Pancreas (tissue), 10 donors: ENCODE measurements at regions not wholly inside any gene's neighbourhood (a gene's known extent, or its start where the extent isn't known, plus 50 kb on each side); places are given as distances from the start of the nearest gene placed in this dataset.
"Not testable (repeated sequence)": the region's sequence is repeated elsewhere in the genome, so short reads cannot be mapped to it uniquely, and the experiment has no call there.

Experiments used
- ATAC-seq, 4 donors: fragments of 200-7000 bp; cut with Tn5 transposase; one replicate each; pipeline versions ENCODE4 v1.8.0 to v1.9.1; 2020; ENCODE audit warnings: mild to moderate bottlenecking in 4 of 4, moderate library complexity in 4 of 4
- DNase-seq, 6 donors: peaks; one replicate each; pipeline ENCODE4 v3.0.0-alpha.2; 2020
- FAIRE-seq: peaks from 2 replicates; lab custom pipeline; 2012; peaks lifted over from hg19 to GRCh38; lab: Jason Lieb, UNC
- H3K27ac ChIP-seq, 4 donors: fragments of 200-600 bp; sonication (generic); 1 replicate in 3 of 4; 2 replicates in 1 of 4; pipeline versions ENCODE4 v1.5.0 to v1.8.0; 2020
- H3K27me3 ChIP-seq, 4 donors: fragments of 200-600 bp; one replicate each; pipeline ENCODE4 v1.8.0; 2021
- H3K36me3 ChIP-seq, 3 donors: fragments of 200-600 bp; sonication (generic) in 1 of 3; one replicate each; pipeline versions ENCODE4 v1.5.0 to v1.8.0; 2020 to 2021
- H3K4me1 ChIP-seq, 3 donors: fragments of 200-600 bp; one replicate each; pipeline ENCODE4 v1.8.0; 2021
- H3K4me3 ChIP-seq, 4 donors: fragments of 200-600 bp; sonication (generic) in 2 of 4; one replicate each; pipeline versions ENCODE4 v1.5.0 to v1.8.0; 2020 to 2021
- H3K9me3 ChIP-seq, 4 donors: fragments of 200-600 bp; one replicate each; pipeline ENCODE4 v1.8.0; 2021
- CTCF ChIP-seq, 4 donors: fragments of 200-600 bp; sonication (generic) in 3 of 4; IDR thresholded peaks; one replicate each; pipeline versions ENCODE4 v1.5.0 to v1.8.0; 2021; ENCODE audit warnings: antibody characterized with exemption in 4 of 4
- WGBS, 2 donors: extraction: QIAGEN DNeasy Blood & Tissue Kit; methylation state at CpG; one replicate each; pipeline ENCODE4 v1.1.7; 2013; 5-methylcytosine and 5-hydroxymethylcytosine counted together
- intact Hi-C, 3 donors: fragments of 100-400 bp; cut with DNase I; formaldehyde crosslinking; loops; one replicate each; pipeline versions ENCODE4 v1.11.1 to v1.14.2; 2022
- donor health status: healthy with polysubstance abuse.
- donor health status: DM: no; HTN: no; CAD: no; lungs with moderate emphysema.
- donor health status: DM: no; HTN: no; CAD: no.
- donor health status: control.
- donor health status: control.
- donor health status: Bipolar disorder and iron deficiency.
- donor health status: DM: yes; HTN: yes; CAD: no.
- donor health status: DM: no; HTN: no; CAD: no.
- donor health status: DM: no; HTN: no; CAD: no.
- donor health status: DM: yes; HTN: yes; CAD: no.

GRCh38 chr12:39699079-39699478 lies 79.5 kb upstream of the ABCD2 start:
- intact Hi-C loops = loop anchor here in 1 of 3 donors (10.0 kb wide), 1 partner anchor 394 kb away; no protein-coding TSS in a partner anchor
- not testable (repeated sequence) for H3K36me3 ChIP-seq, H3K4me1 ChIP-seq, ATAC-seq, FAIRE-seq, DNase-seq, H3K4me3 ChIP-seq, H3K27me3 ChIP-seq, H3K27ac ChIP-seq, H3K9me3 ChIP-seq
- WGBS, 2 donors = 86 to 87% methylated on average over 17 of the region's 17 CpGs

- FAIRE-seq = no peak
- no peak for ATAC-seq
- no peaks in the 10 kb centered on the region for H3K36me3 ChIP-seq
- H3K27me3 ChIP-seq = no peaks in the 10 kb centered on the region
- no peak for DNase-seq
- no peaks in the 10 kb centered on the region for H3K9me3 ChIP-seq
- no peaks in the 10 kb centered on the region for H3K4me1 ChIP-seq
- 54 to 61% methylated on average over 4 of the region's 4 CpGs for WGBS, 2 donors
- H3K4me3 ChIP-seq = no peak overlapping the region
- TF ChIP-seq CTCF (IDR thresholded peaks at IDR 0.05) = no peak
- intact Hi-C loops = loop anchor here in 1 of 3 donors (10.0 kb wide), 1 partner anchor 392 kb away; no protein-coding TSS in a partner anchor
- no peak overlapping the region for H3K27ac ChIP-seq
Observed at GRCh38 chr12:39697108-39697507, 77.5 kb upstream of the ABCD2 start.

GRCh38 chr12:39692258-39692853 lies 72.8 kb upstream of the ABCD2 start:
- 31 to 50% methylated on average over 1 of the region's 1 CpG for WGBS, 2 donors
- FAIRE-seq (peak; percentile 88), DNase-seq (no peak), ATAC-seq (peak in 1 of 4 donors; percentile 44)
- TF ChIP-seq CTCF (IDR thresholded peaks at IDR 0.05) = no peak
- Histone ChIP-seq H3K9me3 (no peaks in the 10 kb centered on the region), H3K4me1 (no peaks in the 10 kb centered on the region), H3K36me3 (no peaks in the 10 kb centered on the region), H3K27ac (no peak overlapping the region), H3K4me3 (no peak overlapping the region), H3K27me3 (no peaks in the 10 kb centered on the region)
- intact Hi-C loops = loop anchor here in 1 of 3 donors (10.0 kb wide), 1 partner anchor 388 kb away; no protein-coding TSS in a partner anchor

- Histone ChIP-seq H3K27ac (no peak overlapping the region), H3K27me3 (no peaks in the 10 kb centered on the region), H3K36me3 (no peaks in the 10 kb centered on the region), H3K4me3 (no peak overlapping the region), H3K4me1 (no peaks in the 10 kb centered on the region), H3K9me3 (no peaks in the 10 kb centered on the region)
- FAIRE-seq (no peak), ATAC-seq (no peak), DNase-seq (no peak)
- no peak for TF ChIP-seq CTCF (IDR thresholded peaks at IDR 0.05)
- intact Hi-C loops = loop anchor here in 1 of 3 donors (10.0 kb wide), 1 partner anchor 361 kb away; no protein-coding TSS in a partner anchor
- WGBS, 2 donors = 86 to 90% methylated on average over 1 of the region's 1 CpG
Observed at GRCh38 chr12:39685854-39686657, 66.5 kb upstream of the ABCD2 start.

- H3K36me3 ChIP-seq = no peaks in the 10 kb centered on the region
- DNase-seq = no peak
Observed at GRCh38 chr12:39682689-39683477, 63.3 kb upstream of the ABCD2 start.

More at GRCh38 chr12:39682689-39683477, 63.3 kb upstream of the ABCD2 start:
- WGBS, 2 donors = 50 to 60% methylated on average over 4 of the region's 4 CpGs
- TF ChIP-seq CTCF (IDR thresholded peaks at IDR 0.05) = no peak
- Histone ChIP-seq H3K27ac (no peak overlapping the region), H3K4me3 (no peak overlapping the region), H3K27me3 (no peaks in the 10 kb centered on the region), H3K9me3 (no peaks in the 10 kb centered on the region), H3K4me1 (no peaks in the 10 kb centered on the region)
- FAIRE-seq = no peak
- intact Hi-C loops = loop anchor here in 1 of 3 donors (10.0 kb wide), 1 partner anchor 358 kb away; no protein-coding TSS in a partner anchor
- no peak for ATAC-seq
